ENCODE measurements at regions not wholly inside any gene's neighbourhood (a gene's known extent, or its start where the extent isn't known, plus 50 kb on each side); places are given as distances from the start of the nearest gene placed in this dataset.

DNA sequence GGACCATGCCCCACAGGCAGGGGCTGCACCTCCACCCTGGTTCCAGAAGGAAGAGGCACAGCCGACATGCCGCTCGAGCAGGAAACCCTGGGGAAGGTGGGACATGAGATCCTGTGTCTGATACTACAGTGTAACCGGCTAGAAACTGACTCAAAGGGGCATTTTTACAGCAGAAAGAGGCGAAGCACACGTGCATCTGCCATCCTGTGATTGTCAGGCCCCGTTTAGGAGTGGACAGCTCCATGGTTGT is 62.7 kb downstream of the SIK1 start:
- peaks cover 23% of the 10 kb centered on the region for H3K27me3 ChIP-seq (ENCODE audit: control insufficient read depth, insufficient read depth, low read length)
- H3K27ac ChIP-seq (ENCODE audit: low read length): no peak overlapping the region
- no peaks in the 10 kb centered on the region for H3K9me3 ChIP-seq (ENCODE audit: control insufficient read depth, low read depth, low read length)
- no peak overlapping the region for H3K4me3 ChIP-seq (ENCODE audit: low read length)
- H3K9ac ChIP-seq (ENCODE audit: low read length): no peak overlapping the region
- H3K4me1 ChIP-seq (ENCODE audit: control insufficient read depth, low read depth, low read length): peaks cover 12% of the 10 kb centered on the region
- H3K36me3 ChIP-seq (ENCODE audit: control insufficient read depth, low read depth, low read length): no peaks in the 10 kb centered on the region

DNA sequence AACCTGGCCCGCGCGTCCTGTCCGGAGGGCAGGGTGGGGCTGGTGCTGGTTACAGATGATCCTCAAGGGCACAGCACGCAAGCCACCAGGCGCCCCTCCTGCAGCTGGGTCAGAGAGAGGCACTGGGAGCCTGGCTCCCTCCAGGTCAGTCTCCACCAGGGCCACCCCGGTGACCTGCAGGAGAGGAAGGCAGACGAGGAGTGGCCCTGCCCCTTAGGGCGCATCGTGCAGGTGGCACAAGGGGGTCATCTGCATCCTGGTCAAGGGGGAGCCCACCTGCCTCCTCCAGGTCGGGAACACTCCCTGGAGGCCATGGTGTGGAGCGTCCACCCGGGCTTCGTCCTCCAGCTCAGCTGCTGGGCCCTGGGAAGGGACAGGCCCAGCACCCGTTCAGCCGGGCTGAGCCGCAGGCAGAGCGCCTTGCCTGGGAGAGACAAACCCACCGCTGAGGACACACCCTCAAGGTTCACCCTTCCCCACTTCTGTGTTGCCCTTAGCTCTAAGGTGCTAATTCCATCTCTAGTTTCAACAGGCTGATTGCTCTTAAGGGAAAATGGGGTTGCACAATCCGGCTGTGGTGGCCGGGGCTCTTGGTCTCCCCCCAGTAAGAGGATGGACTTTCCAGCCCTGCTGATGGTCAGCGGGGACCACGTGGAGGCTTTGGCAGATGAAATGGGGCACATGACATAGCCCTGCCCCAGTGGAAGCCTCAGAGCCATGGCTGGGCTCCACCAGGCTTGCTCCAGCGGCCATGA is 63.2 kb downstream of the SIK1 start:
- Histone ChIP-seq H3K4me3 (ENCODE audit: low read length) (no peak overlapping the region), H3K9ac (ENCODE audit: low read length) (no peak overlapping the region), H3K9me3 (ENCODE audit: control insufficient read depth, low read depth, low read length) (no peaks in the 10 kb centered on the region), H3K36me3 (ENCODE audit: control insufficient read depth, low read depth, low read length) (no peaks in the 10 kb centered on the region), H3K27ac (ENCODE audit: low read length) (no peak overlapping the region), H3K4me1 (ENCODE audit: control insufficient read depth, low read depth, low read length) (peaks cover 12% of the 10 kb centered on the region), H3K27me3 (ENCODE audit: control insufficient read depth, insufficient read depth, low read length) (peaks cover 23% of the 10 kb centered on the region)

DNA sequence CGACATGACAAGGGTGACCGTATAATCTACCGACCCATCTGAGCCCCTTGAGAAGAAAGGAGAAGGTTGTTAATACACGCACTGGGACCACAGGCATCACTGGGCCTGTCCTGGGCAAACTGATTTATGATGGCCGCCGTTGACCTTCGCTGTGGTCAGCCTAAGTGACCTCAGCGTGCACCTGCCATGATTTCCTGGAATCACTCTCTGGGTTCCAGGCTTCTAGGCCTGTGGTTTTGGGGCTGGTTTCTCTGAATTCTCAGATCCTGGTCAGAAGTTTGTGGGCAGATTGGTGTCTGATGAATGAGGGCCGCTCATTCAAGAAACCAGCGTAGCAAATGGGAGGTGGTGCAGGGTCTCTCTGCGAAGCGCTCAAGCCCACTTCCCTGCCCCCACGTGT is 64.0 kb downstream of the SIK1 start:
- Histone ChIP-seq H3K27ac (ENCODE audit: low read length) (no peak overlapping the region), H3K9ac (ENCODE audit: low read length) (no peak overlapping the region), H3K4me1 (ENCODE audit: control insufficient read depth, low read depth, low read length) (peaks cover 12% of the 10 kb centered on the region), H3K4me3 (ENCODE audit: low read length) (no peak overlapping the region), H3K27me3 (ENCODE audit: control insufficient read depth, insufficient read depth, low read length) (peaks cover 23% of the 10 kb centered on the region), H3K36me3 (ENCODE audit: control insufficient read depth, low read depth, low read length) (no peaks in the 10 kb centered on the region), H3K9me3 (ENCODE audit: control insufficient read depth, low read depth, low read length) (no peaks in the 10 kb centered on the region)

DNA sequence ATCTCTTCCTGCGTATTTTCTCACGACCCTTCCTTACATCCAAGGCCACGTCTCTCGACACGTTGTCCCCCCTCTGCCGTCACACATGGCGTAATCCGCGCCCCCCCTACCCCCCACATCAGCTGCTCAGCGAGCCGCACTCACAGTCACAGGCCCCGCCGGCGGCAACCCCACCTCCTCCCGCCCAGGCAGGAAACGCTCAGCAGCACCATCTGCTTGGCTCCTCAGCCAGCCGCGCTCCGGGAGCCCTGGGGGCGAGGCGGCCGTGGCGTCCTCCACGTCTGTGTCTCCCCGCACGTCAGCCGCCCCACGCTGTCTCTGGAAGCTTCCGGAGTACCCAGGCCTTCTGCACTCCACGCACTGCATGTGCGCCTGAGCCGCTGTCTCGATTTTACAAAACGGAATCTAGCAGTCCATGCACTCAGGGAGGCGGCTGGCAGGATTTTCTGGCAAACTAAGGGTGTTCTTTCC is 64.6 kb downstream of the SIK1 start:
- Histone ChIP-seq H3K9ac (ENCODE audit: low read length) (no peak overlapping the region), H3K4me1 (ENCODE audit: control insufficient read depth, low read depth, low read length) (peaks cover 12% of the 10 kb centered on the region), H3K9me3 (ENCODE audit: control insufficient read depth, low read depth, low read length) (no peaks in the 10 kb centered on the region), H3K4me3 (ENCODE audit: low read length) (no peak overlapping the region), H3K36me3 (ENCODE audit: control insufficient read depth, low read depth, low read length) (no peaks in the 10 kb centered on the region), H3K27ac (ENCODE audit: low read length) (no peak overlapping the region), H3K27me3 (ENCODE audit: control insufficient read depth, insufficient read depth, low read length) (peaks cover 23% of the 10 kb centered on the region)

DNA sequence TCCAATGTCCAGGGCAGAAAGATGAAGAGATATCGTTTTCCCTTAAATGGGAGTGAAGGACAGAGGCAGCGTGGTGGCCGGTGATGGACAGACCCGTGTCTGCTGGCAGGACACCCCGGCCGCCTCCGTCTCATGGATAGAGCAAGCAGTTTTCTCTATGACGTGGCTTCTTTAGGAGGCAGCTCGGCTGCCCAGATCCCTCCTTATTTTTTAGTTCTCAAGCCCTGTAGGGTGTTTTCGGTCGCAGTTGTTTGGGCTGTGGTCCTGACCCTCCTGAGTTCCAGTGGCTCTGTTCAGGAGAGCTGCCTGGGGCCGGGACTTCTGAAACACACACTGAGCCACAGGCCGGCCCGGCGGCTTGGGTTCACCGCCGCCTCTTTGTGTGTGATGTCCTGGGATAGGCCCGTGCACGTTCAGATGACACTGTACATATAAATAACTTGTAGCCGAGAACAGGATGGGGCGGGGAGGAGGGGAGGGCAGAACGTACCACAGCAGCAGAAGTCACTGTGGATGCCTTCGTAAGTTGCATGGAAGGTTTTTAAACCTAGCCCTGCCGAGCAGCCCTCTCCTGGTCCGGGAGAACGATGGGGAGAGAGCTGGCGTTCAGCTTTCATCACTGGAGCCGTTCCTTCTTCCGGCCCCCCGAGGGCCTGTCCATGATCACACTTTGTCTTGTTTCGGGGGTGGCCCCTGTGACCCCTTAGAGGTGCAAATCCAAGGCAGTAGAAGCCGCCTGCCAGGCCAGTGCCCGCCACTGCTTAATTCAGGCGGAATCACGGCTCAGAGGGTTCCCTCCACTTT is 65.2 kb downstream of the SIK1 start:
- Histone ChIP-seq H3K36me3 (ENCODE audit: control insufficient read depth, low read depth, low read length) (no peaks in the 10 kb centered on the region), H3K4me1 (ENCODE audit: control insufficient read depth, low read depth, low read length) (peaks cover 12% of the 10 kb centered on the region), H3K27ac (ENCODE audit: low read length) (no peak overlapping the region), H3K4me3 (ENCODE audit: low read length) (no peak overlapping the region), H3K9me3 (ENCODE audit: control insufficient read depth, low read depth, low read length) (no peaks in the 10 kb centered on the region), H3K9ac (ENCODE audit: low read length) (no peak overlapping the region), H3K27me3 (ENCODE audit: control insufficient read depth, insufficient read depth, low read length) (peaks cover 23% of the 10 kb centered on the region)

DNA sequence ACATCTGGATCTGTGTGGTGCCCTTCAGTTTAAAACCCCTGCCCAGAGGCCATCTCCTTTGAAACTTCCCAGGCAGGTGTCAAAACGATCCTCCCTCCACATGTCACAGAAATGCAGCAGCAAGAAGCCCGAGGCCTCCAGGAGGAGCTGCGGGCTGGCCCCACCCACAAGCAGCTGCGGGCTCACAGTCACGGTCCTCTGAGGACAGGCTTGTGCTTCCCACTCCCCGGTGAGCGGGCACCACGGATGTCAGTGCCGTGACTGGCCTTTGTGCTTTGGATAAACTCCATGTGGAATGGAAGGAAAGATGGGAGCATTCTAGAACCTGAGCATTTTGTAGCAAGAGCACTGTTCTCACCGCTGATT is 65.8 kb downstream of the SIK1 start:
- Histone ChIP-seq H3K4me1 (ENCODE audit: control insufficient read depth, low read depth, low read length) (peaks cover 12% of the 10 kb centered on the region), H3K4me3 (ENCODE audit: low read length) (no peak overlapping the region), H3K27me3 (ENCODE audit: control insufficient read depth, insufficient read depth, low read length) (peaks cover 23% of the 10 kb centered on the region), H3K36me3 (ENCODE audit: control insufficient read depth, low read depth, low read length) (no peaks in the 10 kb centered on the region), H3K9ac (ENCODE audit: low read length) (no peak overlapping the region), H3K27ac (ENCODE audit: low read length) (no peak overlapping the region), H3K9me3 (ENCODE audit: control insufficient read depth, low read depth, low read length) (no peaks in the 10 kb centered on the region)

DNA sequence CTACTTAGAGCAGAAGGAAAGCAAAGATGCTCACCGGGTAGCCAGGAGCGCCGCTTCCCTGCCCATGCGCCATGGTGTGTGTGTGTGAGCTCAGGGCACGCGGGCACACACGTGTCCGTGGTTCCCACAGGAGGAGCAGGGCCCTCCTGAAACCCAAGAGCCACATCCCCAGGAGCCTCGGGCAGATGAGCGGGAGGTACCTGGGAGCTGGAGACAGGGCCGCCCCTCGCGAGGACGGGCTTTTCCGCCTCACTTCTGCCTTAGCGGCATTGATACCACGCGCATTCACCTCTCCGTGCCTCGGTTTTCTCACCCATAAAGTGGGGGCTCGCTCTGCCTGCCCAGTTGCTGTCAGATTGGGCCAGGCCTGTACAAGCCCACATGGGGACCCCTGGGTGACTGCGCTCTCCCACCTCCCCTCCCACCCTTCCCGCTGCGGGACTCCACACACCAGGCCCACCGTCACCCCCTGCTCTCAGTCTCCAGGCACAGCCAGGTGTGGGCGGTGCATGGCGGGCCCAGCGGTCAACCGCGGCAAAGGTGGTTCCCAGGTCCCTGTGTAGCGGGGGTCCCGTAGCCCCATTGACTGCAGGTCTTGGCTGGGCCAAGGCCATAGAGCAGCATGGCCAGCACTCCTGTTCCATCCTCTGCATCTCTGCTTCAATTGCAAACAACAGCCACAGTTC is 66.3 kb downstream of the SIK1 start:
- H3K9ac ChIP-seq (ENCODE audit: low read length): no peak overlapping the region
- H3K36me3 ChIP-seq (ENCODE audit: control insufficient read depth, low read depth, low read length): no peaks in the 10 kb centered on the region
- H3K9me3 ChIP-seq (ENCODE audit: control insufficient read depth, low read depth, low read length): no peaks in the 10 kb centered on the region
- no peak overlapping the region for H3K4me3 ChIP-seq (ENCODE audit: low read length)
- H3K27ac ChIP-seq (ENCODE audit: low read length): no peak overlapping the region
- peaks cover 23% of the 10 kb centered on the region for H3K27me3 ChIP-seq (ENCODE audit: control insufficient read depth, insufficient read depth, low read length)
- peaks cover 12% of the 10 kb centered on the region for H3K4me1 ChIP-seq (ENCODE audit: control insufficient read depth, low read depth, low read length)

DNA sequence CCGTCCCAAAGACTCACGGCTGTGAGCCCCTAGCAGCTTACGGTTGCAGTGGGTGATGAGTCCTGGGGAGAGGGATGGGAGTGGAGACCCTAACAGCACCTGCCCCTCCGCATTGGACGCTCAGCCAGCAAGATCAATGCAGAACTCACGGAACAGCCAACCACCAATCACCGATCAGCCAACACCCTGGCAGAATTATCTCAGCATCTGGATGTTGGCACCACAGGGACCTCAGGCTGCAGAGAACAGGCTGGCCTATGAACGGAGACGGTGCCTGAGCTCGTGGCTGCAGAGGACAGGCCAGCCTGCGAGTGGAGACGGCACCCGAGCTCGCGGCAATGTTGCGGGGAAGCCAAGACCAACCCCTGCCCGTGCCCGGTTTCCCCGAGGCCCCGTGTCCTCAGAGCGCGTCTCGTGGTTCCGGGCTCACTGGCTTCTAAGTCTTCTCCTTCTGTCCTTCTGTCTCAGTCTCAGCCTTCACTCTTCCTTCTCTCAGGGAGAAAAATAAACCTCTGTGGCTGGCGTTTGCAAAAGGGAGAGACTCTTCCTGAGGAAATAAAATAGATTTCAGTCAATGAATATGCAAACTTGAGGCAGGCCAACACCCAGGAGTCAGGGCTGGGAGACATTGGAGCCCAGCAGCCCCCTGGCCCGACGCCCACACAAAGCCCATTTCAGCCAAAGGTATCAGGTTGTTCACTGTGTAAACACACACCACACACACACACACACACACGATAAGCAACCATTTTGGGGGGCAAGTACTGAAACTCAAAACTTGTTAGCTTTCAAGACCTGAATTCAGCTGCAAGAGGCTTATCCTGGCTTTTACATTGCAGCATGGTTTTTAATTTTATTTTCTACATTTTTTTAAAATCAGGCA is 67.8 kb downstream of the SIK1 start:
- Histone ChIP-seq H3K27ac (ENCODE audit: low read length) (no peak overlapping the region), H3K9ac (ENCODE audit: low read length) (no peak overlapping the region), H3K27me3 (ENCODE audit: control insufficient read depth, insufficient read depth, low read length) (peaks cover 23% of the 10 kb centered on the region), H3K4me3 (ENCODE audit: low read length) (no peak overlapping the region), H3K9me3 (ENCODE audit: control insufficient read depth, low read depth, low read length) (no peaks in the 10 kb centered on the region), H3K36me3 (ENCODE audit: control insufficient read depth, low read depth, low read length) (no peaks in the 10 kb centered on the region), H3K4me1 (ENCODE audit: control insufficient read depth, low read depth, low read length) (peaks cover 12% of the 10 kb centered on the region)

DNA sequence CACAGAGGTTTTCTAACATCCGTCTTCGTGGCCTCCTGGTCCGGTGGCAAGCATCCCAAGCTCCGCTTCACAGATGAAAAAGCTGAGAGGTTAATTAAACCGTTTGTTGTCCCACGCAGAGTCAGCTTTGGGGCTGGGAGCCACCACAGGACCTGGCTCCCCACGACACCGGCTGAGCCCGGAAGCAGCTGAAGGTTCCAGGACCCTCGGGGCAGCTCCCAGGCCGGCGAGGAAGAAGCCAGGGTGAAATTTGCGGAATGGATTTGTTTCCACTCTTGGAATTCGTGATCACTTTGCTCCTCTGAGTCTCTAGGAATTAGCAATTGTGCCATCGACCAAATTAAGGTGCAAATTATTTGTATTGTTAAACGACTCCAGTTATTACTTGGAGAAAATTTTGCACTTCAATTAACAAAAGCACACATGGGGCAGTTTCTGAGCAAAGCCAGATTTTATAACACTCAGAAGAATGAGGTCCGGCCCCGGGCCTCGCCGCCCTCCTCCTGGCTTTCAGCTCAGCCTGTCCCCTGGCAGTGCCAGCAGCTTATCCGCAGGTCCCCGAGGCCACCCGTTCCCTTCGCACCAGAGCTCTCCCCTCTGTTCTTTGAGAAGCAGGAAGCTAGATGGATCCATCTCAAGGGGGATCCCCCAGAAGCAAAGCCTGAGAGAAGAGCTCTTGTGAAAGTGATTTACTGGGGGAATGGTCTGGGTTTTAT is 69.1 kb downstream of the SIK1 start:
- Histone ChIP-seq H3K27ac (ENCODE audit: low read length) (no peak overlapping the region), H3K4me3 (ENCODE audit: low read length) (no peak overlapping the region), H3K9me3 (ENCODE audit: control insufficient read depth, low read depth, low read length) (no peaks in the 10 kb centered on the region), H3K9ac (ENCODE audit: low read length) (no peak overlapping the region), H3K27me3 (ENCODE audit: control insufficient read depth, insufficient read depth, low read length) (peaks cover 20% of the 10 kb centered on the region), H3K36me3 (ENCODE audit: control insufficient read depth, low read depth, low read length) (no peaks in the 10 kb centered on the region), H3K4me1 (ENCODE audit: control insufficient read depth, low read depth, low read length) (peaks cover 12% of the 10 kb centered on the region)

DNA sequence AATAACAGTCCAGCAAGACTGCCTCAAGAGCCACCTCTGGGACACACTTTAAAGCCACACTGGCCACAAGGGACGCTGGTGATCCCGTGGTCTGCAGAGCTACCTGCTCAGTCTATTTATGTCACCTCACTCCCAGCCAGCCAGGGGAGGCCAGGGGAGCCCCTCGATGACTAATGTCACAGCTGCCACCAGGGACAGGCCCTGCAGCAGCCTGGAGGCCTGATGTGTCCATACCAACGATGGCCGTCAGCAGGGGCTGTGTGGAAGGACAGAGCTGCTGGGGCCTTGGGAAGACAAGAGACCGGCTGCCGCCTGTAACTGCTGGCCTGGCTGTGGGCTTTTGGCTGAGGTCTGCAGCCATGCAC is 71.0 kb downstream of the SIK1 start:
- H3K36me3 ChIP-seq (ENCODE audit: control insufficient read depth, low read depth, low read length): no peaks in the 10 kb centered on the region
- no peak overlapping the region for H3K27ac ChIP-seq (ENCODE audit: low read length)
- H3K9me3 ChIP-seq (ENCODE audit: control insufficient read depth, low read depth, low read length): no peaks in the 10 kb centered on the region
- H3K4me3 ChIP-seq (ENCODE audit: low read length): no peak overlapping the region
- peaks cover under 1% of the 10 kb centered on the region for H3K27me3 ChIP-seq (ENCODE audit: control insufficient read depth, insufficient read depth, low read length)
- no peak overlapping the region for H3K9ac ChIP-seq (ENCODE audit: low read length)
- no peaks in the 10 kb centered on the region for H3K4me1 ChIP-seq (ENCODE audit: control insufficient read depth, low read depth, low read length)

Data from iPS-18a (cell line).